H1 (cell line): ENCODE measurements at regions not wholly inside any gene's neighbourhood (a gene's known extent, or its start where the extent isn't known, plus 50 kb on each side); places are given as distances from the start of the nearest gene placed in this dataset.

Experiments
- CTCF ChIA-PET: fragments of 300-600 bp; sonication (Branson Sonifier 250); formaldehyde crosslinking; loops from one replicate; lab custom pipeline; 2021; ENCODE audit not compliant: partially characterized antibody; lab: Charles Lee
- POLR2A ChIA-PET: fragments of 300-600 bp; sonication (Branson Sonifier 250); formaldehyde crosslinking; loops from one replicate; lab custom pipeline; 2021; ENCODE audit warnings: inconsistent platforms; ENCODE audit not compliant: partially characterized antibody; lab: Charles Lee
- DNase-seq, 2 experiments: peaks; one replicate each; pipeline versions ENCODE4 v3.0.0 to v3.0.0-alpha.2; 2010 to 2022; ENCODE audit warnings: low spot score in 2 of 2, low read depth in 1 of 2, mixed read lengths in 1 of 2
- FAIRE-seq: peaks from 2 replicates; lab custom pipeline; 2011; peaks lifted over from hg19 to GRCh38; lab: Jason Lieb, UNC
- H2AFZ ChIP-seq: 2 replicates; pipeline ENCODE4 v1.8.1; 2012; ENCODE audit warnings: low read length, inconsistent platforms
- H2AK5ac ChIP-seq: 2 replicates; pipeline ENCODE4 v1.6.1; 2013; ENCODE audit warnings: low read depth, low read length
- H2BK120ac ChIP-seq: replicated peaks from 2 replicates; pipeline ENCODE3; 2013; ENCODE audit warnings: low read depth, low read length, inconsistent platforms
- H2BK12ac ChIP-seq: 2 replicates; pipeline ENCODE4 v1.6.1; 2013; ENCODE audit warnings: low read depth, low read length
- H2BK15ac ChIP-seq: 2 replicates; pipeline ENCODE4 v1.6.1; 2013; ENCODE audit warnings: low read length
- H2BK20ac ChIP-seq: 2 replicates; pipeline ENCODE4 v1.6.1; 2013; ENCODE audit warnings: low read length
- H2BK5ac ChIP-seq: 2 replicates; pipeline ENCODE4 v1.6.1; 2013; ENCODE audit warnings: low read depth, low read length
- H3K14ac ChIP-seq: 2 replicates; pipeline ENCODE4 v1.6.1; 2013; ENCODE audit warnings: inconsistent platforms; ENCODE audit not compliant: insufficient read length
- H3K18ac ChIP-seq: 2 replicates; pipeline ENCODE4 v1.6.1; 2013; ENCODE audit warnings: low read length; ENCODE audit errors: extremely low read depth
- H3K23ac ChIP-seq: 2 replicates; pipeline ENCODE4 v1.6.1; 2013; ENCODE audit warnings: inconsistent platforms; ENCODE audit not compliant: insufficient read length
- H3K23me2 ChIP-seq: 2 replicates; pipeline ENCODE4 v1.6.1; 2013; ENCODE audit warnings: low read depth, low read length
- H3K27ac ChIP-seq: 2 replicates; pipeline ENCODE4 v1.6.1; 2011; ENCODE audit warnings: low read depth, low read length, inconsistent platforms
- H3K27me3 ChIP-seq, 4 experiments: replicated peaks in 1 of 4; 1 replicate in 1 of 4; 2 replicates in 3 of 4; pipeline versions ENCODE4 v1.6.1 to v1.8.1; 2011 to 2013; ENCODE audit warnings: low read length in 3 of 4, mild to moderate bottlenecking in 3 of 4, inconsistent platforms in 2 of 4, mixed read lengths in 2 of 4, moderate library complexity in 1 of 4; ENCODE audit not compliant: control insufficient read depth in 3 of 4, insufficient read depth in 3 of 4; ENCODE audit errors: extremely low read depth in 1 of 4
- H3K36me3 ChIP-seq, 4 experiments: 2 replicates each; pipeline versions ENCODE4 v1.6.1 to v1.8.1; 2011 to 2013; ENCODE audit warnings: mild to moderate bottlenecking in 4 of 4, low read length in 3 of 4, moderate library complexity in 2 of 4, control low read depth in 1 of 4, inconsistent platforms in 1 of 4; ENCODE audit not compliant: insufficient read depth in 4 of 4, control insufficient read depth in 2 of 4
- H3K4ac ChIP-seq: replicated peaks from 2 replicates; pipeline ENCODE3; 2013; ENCODE audit warnings: low read length, low read depth, mixed read lengths, inconsistent platforms; ENCODE audit not compliant: insufficient read length
- H3K4me1 ChIP-seq, 4 experiments: replicated peaks in 1 of 4; 1 replicate in 1 of 4; 2 replicates in 3 of 4; pipeline versions ENCODE4 v1.6.1 to v1.8.1; 2011 to 2013; ENCODE audit warnings: low read length in 3 of 4, inconsistent platforms in 2 of 4, mixed read lengths in 1 of 4; ENCODE audit not compliant: insufficient read depth in 4 of 4, control insufficient read depth in 3 of 4
- H3K4me2 ChIP-seq, 2 experiments: 2 replicates each; pipeline versions ENCODE4 v1.6.1 to v1.8.1; 2011 to 2013; ENCODE audit warnings: low read depth in 2 of 2, low read length in 2 of 2, control low read depth in 1 of 2, inconsistent platforms in 1 of 2, mild to moderate bottlenecking in 1 of 2; ENCODE audit not compliant: insufficient read depth in 1 of 2
- H3K4me3 ChIP-seq, 4 experiments: fragments of 200-600, 300-600 bp in 1 of 4; sonication (generic), shearing (Covaris generic), sonication (Bioruptor Twin) in 1 of 4; 2 replicates each; pipeline versions ENCODE4 v1.5.1 to v1.8.1; 2011 to 2016; ENCODE audit warnings: low read length in 4 of 4, low read depth in 3 of 4, control low read depth in 2 of 4, inconsistent platforms in 2 of 4, mild to moderate bottlenecking in 2 of 4, mixed read lengths in 1 of 4, moderate library complexity in 1 of 4; ENCODE audit not compliant: insufficient read depth in 2 of 4; ENCODE audit errors: extremely low read depth in 1 of 4
- H3K56ac ChIP-seq: replicated peaks from 2 replicates; pipeline ENCODE3; 2013; ENCODE audit warnings: low read depth, mild to moderate bottlenecking, mixed read lengths, low read length, inconsistent platforms; ENCODE audit not compliant: insufficient read length
- H3K79me1 ChIP-seq: 2 replicates; pipeline ENCODE4 v1.6.1; 2013; ENCODE audit warnings: low read depth, low read length, control low read depth
- H3K79me2 ChIP-seq, 2 experiments: 2 replicates each; pipeline versions ENCODE4 v1.6.1 to v1.8.1; 2012 to 2013; ENCODE audit warnings: low read length in 2 of 2, mild to moderate bottlenecking in 2 of 2, inconsistent platforms in 1 of 2; ENCODE audit not compliant: insufficient read depth in 2 of 2, control insufficient read depth in 1 of 2
- H3K9ac ChIP-seq, 4 experiments: replicated peaks in 1 of 4; 1 replicate in 1 of 4; 2 replicates in 3 of 4; pipeline versions ENCODE4 v1.6.1 to v1.8.1; 2011 to 2013; ENCODE audit warnings: low read depth in 3 of 4, low read length in 3 of 4, control low read depth in 2 of 4, mild to moderate bottlenecking in 2 of 4, moderate library complexity in 2 of 4, inconsistent platforms in 1 of 4; ENCODE audit errors: extremely low read depth in 1 of 4
- H3K9me3 ChIP-seq, 2 experiments: 2 replicates each; pipeline versions ENCODE4 v1.6.1 to v1.8.1; 2012 to 2013; ENCODE audit warnings: mild to moderate bottlenecking in 2 of 2, moderate library complexity in 2 of 2, control low read depth in 1 of 2, inconsistent platforms in 1 of 2, low read depth in 1 of 2, low read length in 1 of 2, mixed read lengths in 1 of 2; ENCODE audit not compliant: insufficient read depth in 2 of 2
- H4K20me1 ChIP-seq, 2 experiments: replicated peaks in 1 of 2; 2 replicates each; pipeline versions ENCODE3 to v1.8.1; 2011 to 2013; ENCODE audit warnings: inconsistent platforms in 2 of 2, low read length in 2 of 2, mild to moderate bottlenecking in 1 of 2; ENCODE audit not compliant: insufficient read depth in 2 of 2, control insufficient read depth in 1 of 2
- H4K5ac ChIP-seq: 2 replicates; pipeline ENCODE4 v1.6.1; 2013; ENCODE audit warnings: low read length, low read depth, mixed read lengths, inconsistent platforms; ENCODE audit not compliant: insufficient read length
- H4K8ac ChIP-seq: 2 replicates; pipeline ENCODE4 v1.8.0; 2013; ENCODE audit warnings: mild to moderate bottlenecking, moderate library complexity, low read length, inconsistent platforms; ENCODE audit not compliant: insufficient read depth; ENCODE audit errors: extremely low read depth
- H4K91ac ChIP-seq: replicated peaks from 2 replicates; pipeline ENCODE3; 2013; ENCODE audit warnings: low read length, mixed read lengths, inconsistent platforms; ENCODE audit not compliant: insufficient read length
- BACH1 ChIP-seq: IDR thresholded peaks from 2 replicates; pipeline ENCODE4 v1.6.1; 2012; ENCODE audit warnings: low read length, improper control_type of control experiment
- CBX5 ChIP-seq: fragments of 300-800, 300-1000 bp; sonication (generic); IDR thresholded peaks from 2 replicates; pipeline ENCODE4 v1.7.1; 2016; ENCODE audit warnings: antibody characterized with exemption, low read length, low read depth
- CEBPB ChIP-seq: IDR thresholded peaks from 2 replicates; pipeline ENCODE4 v1.6.1; 2012; ENCODE audit warnings: low read depth, low read length
- CHD2 ChIP-seq: IDR thresholded peaks from 2 replicates; pipeline ENCODE4 v1.6.1; 2012; ENCODE audit warnings: low read length, improper control_type of control experiment
- HDAC6 ChIP-seq: IDR thresholded peaks from one replicate; pipeline ENCODE4 v1.7.1; 2012; ENCODE audit warnings: low read depth, mild to moderate bottlenecking, inconsistent platforms, low read length, moderate library complexity
- KDM4A ChIP-seq: IDR thresholded peaks from one replicate; pipeline ENCODE4 v1.7.1; 2012; ENCODE audit warnings: low read depth, mild to moderate bottlenecking, moderate library complexity, low read length, inconsistent platforms; ENCODE audit not compliant: severe bottlenecking
- NANOG ChIP-seq: IDR thresholded peaks from 2 replicates; pipeline ENCODE4 v1.6.1; 2011; ENCODE audit warnings: low read length, low read depth, mild to moderate bottlenecking, inconsistent platforms; ENCODE audit not compliant: insufficient read depth, poor library complexity, severe bottlenecking
- NRF1 ChIP-seq: IDR thresholded peaks from 2 replicates; pipeline ENCODE4 v1.6.1; 2011; ENCODE audit warnings: mild to moderate bottlenecking, low read depth, low read length, improper control_type of control experiment
- PHF8 ChIP-seq: fragments of 200-600 bp; sonication (generic); conservative IDR thresholded peaks from 2 replicates; pipeline ENCODE4 v1.7.1; 2012; ENCODE audit warnings: low read depth, mild to moderate bottlenecking, inconsistent platforms, low read length, moderate library complexity
- POLR2A ChIP-seq, 2 experiments: IDR thresholded peaks; 1 replicate in 1 of 2; 2 replicates in 1 of 2; pipeline ENCODE4 v1.6.1; 2011; ENCODE audit warnings: low read depth in 2 of 2, low read length in 2 of 2, mild to moderate bottlenecking in 2 of 2; ENCODE audit errors: control extremely low read depth in 1 of 2
- POLR2AphosphoS5 ChIP-seq: IDR thresholded peaks from 2 replicates; pipeline ENCODE4 v1.6.1; 2011; ENCODE audit warnings: low read depth, low read length
- POU5F1 ChIP-seq: IDR thresholded peaks from 2 replicates; pipeline ENCODE4 v1.6.1; 2011; ENCODE audit warnings: low read depth, mild to moderate bottlenecking, low read length, moderate library complexity
- SP1 ChIP-seq: IDR thresholded peaks from 2 replicates; pipeline ENCODE4 v1.6.1; 2011; ENCODE audit warnings: low read depth, low read length
- SP2 ChIP-seq: IDR thresholded peaks from 2 replicates; pipeline ENCODE4 v1.6.1; 2012; ENCODE audit warnings: mild to moderate bottlenecking, low read length, inconsistent platforms
- SP4 ChIP-seq: IDR thresholded peaks from 2 replicates; pipeline ENCODE4 v1.6.1; 2012; ENCODE audit warnings: low read length, inconsistent platforms
- SRF ChIP-seq: IDR thresholded peaks from 2 replicates; pipeline ENCODE4 v1.6.1; 2011; ENCODE audit warnings: mild to moderate bottlenecking, low read depth, low read length, moderate library complexity
- WGBS, 2 experiments: shearing (Covaris generic) in 1 of 2; methylation state at CpG; one replicate each; pipeline versions ENCODE4 v1.1.6 to v1.1.7; 2013 to 2015; ENCODE audit warnings: low lambda C conversion rate in 2 of 2, mixed read lengths in 2 of 2, inconsistent platforms in 1 of 2, low coverage in 1 of 2, missing lambda C conversion rate in 1 of 2; ENCODE audit not compliant: insufficient replicate concordance in 2 of 2, insufficient coverage in 1 of 2, insufficient read length in 1 of 2; ENCODE audit errors: extremely low coverage in 1 of 2, missing lambda C conversion rate in 1 of 2; 5-methylcytosine and 5-hydroxymethylcytosine counted together

DNA sequence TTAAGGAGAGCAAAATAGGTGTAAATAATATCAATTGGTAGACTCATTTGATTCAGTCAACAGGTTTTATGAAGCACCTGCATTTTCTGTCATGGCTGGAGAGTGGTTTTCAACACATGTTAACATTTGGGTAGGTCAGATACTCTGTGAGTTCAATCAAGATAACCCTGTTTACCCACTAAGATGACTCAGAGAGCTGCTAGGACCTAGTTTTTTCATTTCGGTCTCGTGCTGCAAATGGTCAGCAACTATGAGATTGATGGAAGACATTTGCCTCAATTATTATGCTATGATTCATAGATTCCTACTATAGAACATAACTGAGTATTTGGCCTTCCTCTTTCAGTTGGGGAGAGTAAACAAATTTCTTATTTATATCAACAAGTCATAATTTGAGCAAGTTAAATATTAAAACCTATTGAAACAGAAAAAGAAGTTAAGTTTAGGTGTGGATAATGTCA, 391.4 kb upstream of the CITED2 start:
- Histone ChIP-seq H2BK120ac (no peak overlapping the region), H3K27ac (no peak overlapping the region), H2BK12ac (no peak overlapping the region), H3K27me3 (no peaks in the 10 kb centered on the region), H3K4me2 (no peak overlapping the region), H3K4me3 (no peak overlapping the region), H3K79me1 (no peaks in the 10 kb centered on the region), H2AFZ (no peak overlapping the region), H3K36me3 (no peaks in the 10 kb centered on the region), H4K8ac (no peak overlapping the region), H3K4me1 (peaks cover 0 to 2% (median 0%) of the 10 kb centered on the region in 4 experiments; a peak in 1 of 7 replicates), H3K9ac (no peak overlapping the region), H3K79me2 (no peaks in the 10 kb centered on the region), H4K20me1 (no peaks in the 10 kb centered on the region), H3K23me2 (no peaks in the 10 kb centered on the region), H3K23ac (no peak overlapping the region), H3K14ac (no peak overlapping the region), H4K91ac (no peak overlapping the region), H3K56ac (no peak overlapping the region), H2AK5ac (no peak overlapping the region), H2BK15ac (no peak overlapping the region), H4K5ac (no peak overlapping the region), H2BK5ac (no peak overlapping the region), H3K4ac (no peak overlapping the region), H2BK20ac (no peak overlapping the region), H3K18ac (no peak overlapping the region), H3K9me3 (no peaks in the 10 kb centered on the region)
- ChIA-PET CTCF (no interaction called here), POLR2A (no interaction called here)
- 93% methylated on average over 2 of the region's 2 CpGs; no CpG with 5 or more reads in 1 of the 2 experiments for WGBS, 2 experiments
- DNase-seq (no peak), FAIRE-seq (no peak)
- TF ChIP-seq PHF8, result no peak
- TF ChIP-seq CBX5, result no peak
- TF ChIP-seq SP4, result no peak
- TF ChIP-seq POLR2A (IDR thresholded peaks at IDR 0.05; ENCODE audit: control extremely low read depth in 1 of 2, low read depth in 2 of 2, low read length in 2 of 2), result no peak
- no peak for TF ChIP-seq NRF1
- no peak for TF ChIP-seq CEBPB
- TF ChIP-seq SRF, result no peak
- TF ChIP-seq NANOG, result no peak
- TF ChIP-seq SP2, result no peak
- no peak for TF ChIP-seq POU5F1
- TF ChIP-seq CHD2, result no peak
- TF ChIP-seq BACH1, result no peak
- no peak for TF ChIP-seq HDAC6
- no peak for TF ChIP-seq SP1
- TF ChIP-seq KDM4A, result no peak
- TF ChIP-seq POLR2AphosphoS5, result no peak
